HCT116 (cell line): ENCODE measurements at regions not wholly inside any gene's neighbourhood (a gene's known extent, or its start where the extent isn't known, plus 50 kb on each side); places are given as distances from the start of the nearest gene placed in this dataset.

ENCODE experiments used
- ATAC-seq: fragments of 200-7000 bp; cut with Tn5 transposase; 2 replicates; pipeline ENCODE4 v1.9.1; 2020; ENCODE audit warnings: mild to moderate bottlenecking, moderate library complexity
- BruUV-seq: library from RNA; stranded (reverse); fragments of 400-500 nt; replicated peaks from 2 replicates; lab custom pipeline; 2021; lab: Mats Ljungman, UMichigan
- CTCF ChIA-PET: fragments of 300-600 bp; sonication (Branson Sonifier 250); formaldehyde crosslinking; loops from one replicate; lab custom pipeline; 2021; ENCODE audit warnings: antibody characterized with exemption; lab: Charles Lee
- POLR2A ChIA-PET: fragments of 300-600, 350-600 bp; sonication (Branson Sonifier 250); formaldehyde crosslinking; loops from one replicate; lab custom pipeline; 2021; ENCODE audit warnings: antibody characterized with exemption; lab: Charles Lee
- RAD21 ChIA-PET, 2 experiments: fragments of 300-600 bp; sonication (Branson Sonifier 250); formaldehyde crosslinking; loops; one replicate each; lab custom pipeline; 2023; ENCODE audit warnings: low total read pairs in 2 of 2; ENCODE audit not compliant: uncharacterized antibody in 2 of 2, unreplicated experiment in 2 of 2, low non-redundant PET in 1 of 2; lab: Charles Lee
- DNase-seq: peaks from one replicate; pipeline ENCODE4 v3.0.0-alpha.2; 2010; ENCODE audit warnings: low read depth, low spot score
- H2AFZ ChIP-seq: fragments of 200-600 bp; shearing (Covaris generic), sonication (generic); 2 replicates; pipeline ENCODE4 v1.6.1; 2017; ENCODE audit warnings: low read depth, mixed run types, mixed read lengths, antibody characterized with exemption, low read length; ENCODE audit not compliant: poor library complexity, severe bottlenecking
- H3K27ac ChIP-seq: 2 replicates; pipeline ENCODE4 v1.5.1; 2012; ENCODE audit warnings: low read depth, low read length
- H3K27me3 ChIP-seq: fragments of 200-600 bp; sonication (generic); 2 replicates; pipeline ENCODE4 v1.6.1; 2016; ENCODE audit warnings: mixed run types, low read length, mixed read lengths; ENCODE audit not compliant: insufficient read depth
- H3K36me3 ChIP-seq, 2 experiments: fragments of 200-500 bp in 1 of 2; fragments of 200-600 bp in 1 of 2; sonication (Bioruptor generic) in 1 of 2; sonication (generic) in 1 of 2; 2 replicates each; pipeline versions ENCODE4 v1.5.1 to v1.6.1; 2014 to 2016; ENCODE audit warnings: low read length in 2 of 2, inconsistent platforms in 1 of 2, mixed read lengths in 1 of 2, mixed run types in 1 of 2; ENCODE audit not compliant: insufficient read depth in 2 of 2, control insufficient read depth in 1 of 2
- H3K4me1 ChIP-seq, 2 experiments: fragments of 200-600 bp in 1 of 2; sonication (generic) in 1 of 2; 2 replicates each; pipeline versions ENCODE4 v1.5.1 to v1.6.1; 2012 to 2017; ENCODE audit warnings: low read length in 2 of 2, inconsistent platforms in 1 of 2, mild to moderate bottlenecking in 1 of 2, mixed read lengths in 1 of 2, mixed run types in 1 of 2, moderate library complexity in 1 of 2; ENCODE audit not compliant: insufficient read depth in 2 of 2, control insufficient read depth in 1 of 2
- H3K4me2 ChIP-seq: fragments of 200-600 bp; sonication (generic); 2 replicates; pipeline ENCODE4 v1.6.1; 2017; ENCODE audit warnings: mixed run types, low read length, mixed read lengths
- H3K4me3 ChIP-seq, 2 experiments: fragments of 200-600 bp in 1 of 2; sonication (generic) in 1 of 2; replicated peaks in 1 of 2; 2 replicates each; pipeline ENCODE4 v1.5.1; 2011 to 2016; ENCODE audit warnings: low read length in 2 of 2, control low read depth in 1 of 2, low read depth in 1 of 2, mild to moderate bottlenecking in 1 of 2, mixed read lengths in 1 of 2, mixed run types in 1 of 2
- H3K79me2 ChIP-seq: fragments of 200-600 bp; sonication (generic); 2 replicates; pipeline ENCODE4 v1.6.1; 2017; ENCODE audit warnings: mild to moderate bottlenecking, mixed run types, low read length, moderate library complexity, mixed read lengths; ENCODE audit not compliant: insufficient read depth
- H3K9ac ChIP-seq: fragments of 200-600 bp; sonication (generic); 2 replicates; pipeline ENCODE4 v1.6.1; 2016; ENCODE audit warnings: low read length, mixed read lengths
- H3K9me2 ChIP-seq: fragments of 200-600 bp; sonication (generic), shearing (Covaris generic); 2 replicates; pipeline ENCODE4 v1.6.1; 2017; ENCODE audit warnings: mixed run types, mild to moderate bottlenecking, moderate library complexity; ENCODE audit not compliant: insufficient read depth
- H3K9me3 ChIP-seq, 2 experiments: fragments of 200-500 bp in 1 of 2; fragments of 200-600 bp in 1 of 2; sonication (Bioruptor generic) in 1 of 2; sonication (generic) in 1 of 2; 2 replicates each; pipeline ENCODE4 v1.6.1; 2014 to 2017; ENCODE audit warnings: low read length in 2 of 2, mixed read lengths in 2 of 2, inconsistent platforms in 1 of 2, low read depth in 1 of 2, mild to moderate bottlenecking in 1 of 2, mixed run types in 1 of 2, moderate library complexity in 1 of 2; ENCODE audit not compliant: control insufficient read depth in 1 of 2, insufficient read depth in 1 of 2
- H4K20me1 ChIP-seq: fragments of 200-600 bp; sonication (generic), shearing (Covaris generic); 2 replicates; pipeline ENCODE4 v1.6.1; 2017; ENCODE audit warnings: mixed run types, mild to moderate bottlenecking, moderate library complexity; ENCODE audit not compliant: insufficient read depth
- ATF3 ChIP-seq: IDR thresholded peaks from 2 replicates; pipeline ENCODE4 v1.6.1; 2012
- ELF1 ChIP-seq: IDR thresholded peaks from 2 replicates; pipeline ENCODE4 v1.6.1; 2012; ENCODE audit warnings: low read depth, borderline replicate concordance
- FOSL1 ChIP-seq: IDR thresholded peaks from 2 replicates; pipeline ENCODE4 v1.6.1; 2012; ENCODE audit warnings: low read depth
- MAX ChIP-seq: IDR thresholded peaks from 2 replicates; pipeline ENCODE4 v1.6.1; 2012
- POLR2AphosphoS5 ChIP-seq: IDR thresholded peaks from 2 replicates; pipeline ENCODE4 v1.6.1; 2011; ENCODE audit warnings: mild to moderate bottlenecking, low read depth, low read length, moderate library complexity
- SIN3A ChIP-seq: IDR thresholded peaks from 2 replicates; pipeline ENCODE4 v1.6.1; 2012; ENCODE audit warnings: low read depth
- SP1 ChIP-seq: IDR thresholded peaks from 2 replicates; pipeline ENCODE4 v1.6.1; 2012; ENCODE audit warnings: low read depth
- SRF ChIP-seq: IDR thresholded peaks from 2 replicates; pipeline ENCODE4 v1.6.1; 2012; ENCODE audit warnings: low read depth
- TCF7L2 ChIP-seq: IDR thresholded peaks from 2 replicates; pipeline ENCODE4 v1.7.0; 2011; ENCODE audit warnings: borderline replicate concordance, inconsistent platforms; ENCODE audit not compliant: insufficient read depth, insufficient read length; ENCODE audit errors: extremely low read depth
- YY1 ChIP-seq: IDR thresholded peaks from 2 replicates; pipeline ENCODE4 v1.6.1; 2011; ENCODE audit warnings: low read length, low read depth, moderate library complexity, mild to moderate bottlenecking; ENCODE audit not compliant: insufficient replicate concordance; ENCODE audit errors: extremely low read depth
- ZBTB33 ChIP-seq: IDR thresholded peaks from 2 replicates; pipeline ENCODE4 v1.6.1; 2011; ENCODE audit warnings: mild to moderate bottlenecking, low read length, moderate library complexity; ENCODE audit not compliant: insufficient replicate concordance; ENCODE audit errors: extremely low read depth
- ZFX ChIP-seq: fragments of 450-650 bp; IDR thresholded peaks from 2 replicates; pipeline ENCODE4 v1.6.1; 2017
- intact Hi-C: fragments of 100-400 bp; cut with micrococcal nuclease; formaldehyde crosslinking; loops from 2 replicates; pipeline ENCODE4 v1.10.0; 2022

- RAD21 ChIA-PET, result no interaction called here
- Histone ChIP-seq H4K20me1 (no peaks in the 10 kb centered on the region), H3K9ac (no peak overlapping the region), H3K4me2 (no peak overlapping the region), H3K4me3 (no peak overlapping the region), H2AFZ (no peak overlapping the region), H3K79me2 (no peaks in the 10 kb centered on the region), H3K27me3 (no peaks in the 10 kb centered on the region), H3K36me3 (no peaks in the 10 kb centered on the region), H3K9me2 (no peaks in the 10 kb centered on the region), H3K27ac (no peak overlapping the region), H3K9me3 (no peaks in the 10 kb centered on the region), H3K4me1 (no peaks in the 10 kb centered on the region)
- DNase-seq (no peak), ATAC-seq (no peak)
- CTCF ChIA-PET, result no interaction called here
- POLR2A ChIA-PET, result no interaction called here
- intact Hi-C loops, result no loop called here
- TF ChIP-seq YY1, result no peak
- no peak for TF ChIP-seq SP1
- no peak for TF ChIP-seq ATF3
- no peak for TF ChIP-seq ZFX
- TF ChIP-seq ELF1, result no peak
- no peak for TF ChIP-seq ZBTB33
- TF ChIP-seq SIN3A, result no peak
- no peak for TF ChIP-seq TCF7L2
- no peak for TF ChIP-seq SRF
- TF ChIP-seq FOSL1, result no peak
- TF ChIP-seq MAX, result no peak
- TF ChIP-seq POLR2AphosphoS5, result no peak
- no TSS peak for BruUV-seq
Observed at GRCh38 chr3:115548611-115549010, 74.7 kb upstream of the GAP43 start.
